ENCODE measurements at regions not wholly inside any gene's neighbourhood (a gene's known extent, or its start where the extent isn't known, plus 50 kb on each side); places are given as distances from the start of the nearest gene placed in this dataset.
"Not testable (repeated sequence)": the region's sequence is repeated elsewhere in the genome, so short reads cannot be mapped to it uniquely, and the experiment has no call there.

DNA sequence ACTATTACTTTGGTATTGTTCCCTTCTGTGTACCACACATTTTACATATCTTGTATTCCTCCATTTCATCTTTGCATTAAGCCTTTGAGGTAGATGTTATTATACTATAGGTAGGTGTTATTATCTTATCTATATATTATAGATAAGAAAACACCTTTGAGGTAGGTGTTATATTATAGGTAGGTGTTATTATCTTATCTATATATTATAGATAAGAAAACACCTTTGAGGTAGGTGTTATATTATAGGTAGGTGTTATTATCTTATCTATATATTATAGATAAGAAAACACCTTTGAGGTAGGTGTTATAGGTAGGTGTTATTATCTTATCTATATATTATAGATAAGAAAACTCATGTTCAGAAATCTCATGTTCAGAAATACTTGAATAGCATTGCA is 187.0 kb upstream of the USP15 start:
- H2BK12ac ChIP-seq (ENCODE audit: low read depth, low read length); H3K79me1 ChIP-seq (ENCODE audit: low read depth, low read length); H3K4me3 ChIP-seq (ENCODE audit: extremely low read depth in 1 of 4, insufficient read depth in 2 of 4, low read depth in 3 of 4, low read length in 4 of 4); H4K20me1 ChIP-seq (replicated peaks in 1 of 2; ENCODE audit: control insufficient read depth in 1 of 2, insufficient read depth in 2 of 2, low read length in 2 of 2); H2BK20ac ChIP-seq (ENCODE audit: low read length); H3K56ac ChIP-seq (replicated peaks; ENCODE audit: insufficient read length, low read depth, low read length); H3K9me3 ChIP-seq (ENCODE audit: insufficient read depth in 2 of 2, low read depth in 1 of 2, low read length in 1 of 2); DNase-seq (ENCODE audit: low read depth in 1 of 2, low spot score in 2 of 2); H3K23me2 ChIP-seq (ENCODE audit: low read depth, low read length); H2AFZ ChIP-seq (ENCODE audit: low read length); H3K4me2 ChIP-seq (ENCODE audit: insufficient read depth in 1 of 2, low read depth in 2 of 2, low read length in 2 of 2); H3K79me2 ChIP-seq (ENCODE audit: control insufficient read depth in 1 of 2, insufficient read depth in 2 of 2, low read length in 2 of 2); H3K36me3 ChIP-seq (ENCODE audit: control insufficient read depth in 2 of 4, insufficient read depth in 4 of 4, low read length in 3 of 4); H3K4ac ChIP-seq (replicated peaks; ENCODE audit: insufficient read length, low read depth, low read length); H3K27ac ChIP-seq (ENCODE audit: low read depth, low read length); H2BK15ac ChIP-seq (ENCODE audit: low read length); POLR2A ChIA-PET (ENCODE audit: partially characterized antibody); H3K9ac ChIP-seq (replicated peaks in 1 of 4; ENCODE audit: extremely low read depth in 1 of 4, low read depth in 3 of 4, low read length in 3 of 4); CTCF ChIA-PET (ENCODE audit: partially characterized antibody); H3K4me1 ChIP-seq (replicated peaks in 1 of 4; ENCODE audit: control insufficient read depth in 3 of 4, insufficient read depth in 4 of 4, low read length in 3 of 4); H4K5ac ChIP-seq (ENCODE audit: insufficient read length, low read depth, low read length); H3K27me3 ChIP-seq (replicated peaks in 1 of 4; ENCODE audit: control insufficient read depth in 3 of 4, extremely low read depth in 1 of 4, insufficient read depth in 3 of 4, low read length in 3 of 4); H3K18ac ChIP-seq (ENCODE audit: extremely low read depth, low read length); FAIRE-seq; H3K14ac ChIP-seq (ENCODE audit: insufficient read length); H3K23ac ChIP-seq (ENCODE audit: insufficient read length); H4K91ac ChIP-seq (replicated peaks; ENCODE audit: insufficient read length, low read length); H4K8ac ChIP-seq (ENCODE audit: extremely low read depth, insufficient read depth, low read length); H2BK120ac ChIP-seq (replicated peaks; ENCODE audit: low read depth, low read length); H2AK5ac ChIP-seq (ENCODE audit: low read depth, low read length); H2BK5ac ChIP-seq (ENCODE audit: low read depth, low read length): not testable (repeated sequence)
